NOMO-1 (cell line): ENCODE measurements at regions not wholly inside any gene's neighbourhood (a gene's known extent, or its start where the extent isn't known, plus 50 kb on each side); places are given as distances from the start of the nearest gene placed in this dataset.
A peak's percentile ranks its signal among the peaks of the same experiment; 100 is the strongest.
"Not testable (repeated sequence)": the region's sequence is repeated elsewhere in the genome, so short reads cannot be mapped to it uniquely, and the experiment has no call there.

Experiments used
- DNase-seq, 2 experiments: peaks; one replicate each; lab custom pipeline; 2025; ENCODE audit not compliant: unreplicated experiment in 2 of 2; lab: John Stamatoyannopoulos, UW

- DNase-seq: no peak
Observed at GRCh38 chr13:76668141-76668540, 218.1 kb downstream of the KCTD12 start.

GRCh38 chr13:76667551-76667950 lies 218.7 kb downstream of the KCTD12 start:
- DNase-seq: peak in 1 of 2 experiments; percentile 41

GRCh38 chr13:76663592-76664335 lies 222.4 kb downstream of the KCTD12 start:
- peak; percentile 34 to 61 for DNase-seq

- not testable (repeated sequence) for DNase-seq
Observed at GRCh38 chr13:76659074-76659473, 227.1 kb downstream of the KCTD12 start.

DNA sequence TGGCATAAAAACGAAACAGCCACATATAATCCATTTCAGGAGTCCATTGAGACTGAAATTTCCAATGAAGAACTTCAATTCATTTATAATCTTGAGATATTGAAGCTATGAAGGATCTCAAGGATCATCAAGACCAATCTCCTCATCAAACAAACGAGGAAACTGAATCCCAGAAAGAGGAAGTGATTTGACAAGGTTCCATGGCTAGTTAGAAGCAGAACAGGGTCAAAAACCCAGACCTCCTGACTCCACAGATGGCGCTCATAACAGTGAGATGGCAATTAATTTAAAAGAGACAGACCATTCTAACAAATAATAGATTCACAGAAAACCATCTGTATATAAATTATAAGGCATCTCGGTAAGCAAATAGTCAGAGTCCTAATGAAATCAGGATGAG lies 229.7 kb downstream of the KCTD12 start:
- DNase-seq: peak in 1 of 2 experiments; percentile 63

- DNase-seq: peak in 1 of 2 experiments; percentile 67
Observed at GRCh38 chr13:76656056-76656455, 230.1 kb downstream of the KCTD12 start.

DNA sequence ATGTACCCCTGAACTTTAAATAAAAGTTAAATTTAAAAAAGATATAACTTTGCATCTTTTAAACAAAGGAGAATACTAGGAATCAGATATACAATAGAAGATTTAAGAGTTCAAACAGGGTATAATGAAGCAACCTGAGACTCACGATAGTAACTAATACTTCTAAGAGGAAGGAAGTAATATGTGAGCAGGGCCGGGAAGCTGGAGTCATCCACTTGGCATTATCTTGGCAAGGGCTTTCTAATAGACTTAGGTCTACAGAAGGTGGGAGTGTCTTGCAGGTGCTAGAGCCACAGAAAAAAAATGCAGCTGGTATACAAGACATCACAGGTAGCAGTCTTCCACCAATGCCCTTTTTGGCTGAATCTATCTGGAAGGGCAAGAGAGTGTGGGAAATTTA lies 231.9 kb downstream of the KCTD12 start:
- no peak for DNase-seq

GRCh38 chr13:76651286-76651685 lies 234.9 kb downstream of the KCTD12 start:
- no peak for DNase-seq

DNA sequence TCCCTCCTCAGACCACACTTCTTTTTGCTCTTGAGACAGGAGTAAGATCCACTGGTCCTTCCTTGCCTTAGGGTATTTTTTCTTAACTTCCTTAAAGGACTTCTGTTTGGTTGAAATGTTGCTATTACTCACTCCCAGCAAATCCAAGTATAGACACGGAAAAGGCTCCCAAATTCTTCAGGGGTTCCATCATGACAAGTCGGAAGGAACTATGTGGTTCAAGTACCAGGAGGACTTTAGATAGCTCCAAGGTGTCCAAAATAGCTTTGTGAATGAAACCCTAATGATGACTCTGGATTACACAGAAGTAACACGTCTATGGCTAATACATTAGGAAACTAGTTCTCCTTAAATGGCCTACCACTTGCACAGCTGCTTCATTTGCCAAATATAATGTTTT lies 238.7 kb downstream of the KCTD12 start:
- DNase-seq: no peak

- no peak for DNase-seq
Observed at GRCh38 chr13:76646946-76647345, 239.3 kb downstream of the KCTD12 start.

DNA sequence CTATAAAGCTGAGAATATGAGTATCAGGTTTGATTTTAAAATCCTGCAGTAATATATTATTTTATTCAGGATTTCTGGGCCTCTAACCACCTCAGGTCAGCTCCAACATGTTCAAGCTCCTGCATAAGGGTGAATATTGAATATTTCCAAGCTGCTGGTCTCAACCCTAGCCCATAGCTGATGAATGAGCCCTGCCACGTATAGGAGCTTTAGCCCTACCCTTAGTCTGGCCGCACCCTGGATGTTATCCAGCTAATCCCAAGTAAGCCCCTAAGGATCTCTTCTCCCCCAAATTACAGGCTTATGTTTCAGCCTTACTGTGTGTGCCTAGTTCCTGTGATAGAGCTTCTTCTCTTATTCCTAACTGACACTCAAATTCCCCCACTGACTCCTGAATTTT lies 240.6 kb downstream of the KCTD12 start:
- no peak for DNase-seq

- no peak for DNase-seq
Observed at GRCh38 chr13:76644906-76645305, 241.3 kb downstream of the KCTD12 start.

DNA sequence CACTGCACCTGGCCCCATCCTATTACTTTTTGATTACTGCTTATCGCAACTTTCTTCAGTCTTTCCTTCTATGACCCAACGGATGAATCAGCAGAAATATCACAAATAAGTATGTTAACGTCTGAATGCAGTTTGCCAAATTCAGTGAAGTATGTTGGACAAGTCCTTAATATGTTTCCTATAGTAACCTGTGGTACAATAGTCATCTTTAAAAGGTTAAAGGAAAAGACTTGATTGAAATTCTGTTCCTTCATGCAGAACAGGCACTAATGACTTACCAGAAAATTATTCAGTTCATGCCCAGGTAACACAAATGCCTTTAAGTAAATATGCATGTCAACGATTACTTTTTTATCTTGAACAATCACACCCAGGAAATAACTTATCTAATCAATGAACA lies 242.6 kb downstream of the KCTD12 start:
- DNase-seq: no peak

- DNase-seq: no peak
Observed at GRCh38 chr13:76641056-76641455, 245.1 kb downstream of the KCTD12 start.

DNA sequence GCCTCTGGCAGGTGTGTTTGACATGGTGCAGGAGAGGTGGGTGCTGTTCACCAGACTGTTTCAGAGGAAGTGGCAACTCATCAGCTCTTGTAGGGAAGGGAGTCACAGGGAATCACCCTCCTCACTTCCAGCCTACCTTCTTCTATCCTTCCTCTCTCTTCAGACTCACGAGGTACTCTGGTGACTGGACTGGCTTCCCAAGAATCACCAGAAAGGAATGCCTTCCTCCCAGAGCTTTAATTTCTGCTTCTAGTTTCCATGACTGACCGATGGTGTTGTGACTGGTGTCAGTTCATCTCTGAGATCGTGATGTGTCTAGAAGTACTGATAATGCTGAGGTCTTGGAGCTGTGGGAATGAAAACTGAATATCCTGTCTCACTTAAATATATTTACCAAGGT lies 247.3 kb downstream of the KCTD12 start:
- DNase-seq: no peak

- DNase-seq: no peak
Observed at GRCh38 chr13:76638181-76638580, 248.0 kb downstream of the KCTD12 start.

DNA sequence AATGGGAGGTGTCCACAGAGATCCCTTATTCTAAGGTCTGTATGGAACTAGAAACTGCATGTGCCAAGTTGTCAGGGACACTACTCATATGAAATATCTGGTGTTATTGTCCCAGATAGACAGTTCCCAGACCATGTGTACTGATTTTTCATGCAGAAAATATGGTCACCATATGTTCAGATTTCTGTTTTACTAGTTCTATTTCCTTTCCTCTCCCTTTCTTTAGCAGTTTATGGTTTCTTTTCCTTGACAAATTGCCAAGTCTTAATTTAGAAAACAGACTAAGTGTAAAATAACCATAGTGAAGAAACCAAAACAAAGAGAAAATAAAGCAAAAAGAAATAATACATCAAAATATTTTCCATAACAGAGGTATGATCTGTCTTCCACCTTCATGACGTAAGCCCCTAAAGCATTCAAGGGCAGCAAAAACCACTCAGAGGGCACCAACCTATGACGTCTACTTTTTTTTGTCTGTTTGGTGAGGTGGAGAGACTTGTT lies 248.5 kb downstream of the KCTD12 start:
- DNase-seq: no peak

DNA sequence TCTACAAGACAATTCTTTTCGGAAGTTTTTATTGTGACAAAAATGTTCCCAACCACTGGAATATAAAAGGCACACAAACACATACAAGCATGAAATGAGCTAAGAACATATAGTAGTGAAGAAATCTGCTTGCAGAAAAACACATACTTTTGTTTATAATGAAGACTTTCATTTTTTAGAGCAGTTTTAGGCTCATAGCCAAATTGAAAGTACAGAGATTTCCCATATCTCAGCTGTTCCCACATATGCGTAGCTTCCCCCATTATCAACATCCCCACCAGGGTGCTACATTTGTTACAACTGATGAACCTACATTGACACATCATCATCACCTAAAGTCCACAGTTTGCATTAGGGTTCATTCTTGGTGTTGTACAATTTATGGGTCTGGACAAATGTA lies 249.4 kb downstream of the KCTD12 start:
- no peak for DNase-seq

GRCh38 chr13:76635232-76636230 lies 250.7 kb downstream of the KCTD12 start:
- DNase-seq: no peak

- DNase-seq: no peak
Observed at GRCh38 chr13:76634431-76635191, 251.6 kb downstream of the KCTD12 start.
